GM19397 (cell line): ENCODE measurements at regions not wholly inside any gene's neighbourhood (a gene's known extent, or its start where the extent isn't known, plus 50 kb on each side); places are given as distances from the start of the nearest gene placed in this dataset.

Experiments
- ATAC-seq: cut with Tn5 transposase; IDR thresholded peaks from one replicate; pipeline ENCODE4 v1.9.1; 2021; ENCODE audit warnings: mild to moderate bottlenecking, moderate library complexity; ENCODE audit not compliant: unreplicated experiment

GRCh38 chr12:30440826-30441602, 254.7 kb downstream of the IPO8 start:
- ATAC-seq: no peak

DNA sequence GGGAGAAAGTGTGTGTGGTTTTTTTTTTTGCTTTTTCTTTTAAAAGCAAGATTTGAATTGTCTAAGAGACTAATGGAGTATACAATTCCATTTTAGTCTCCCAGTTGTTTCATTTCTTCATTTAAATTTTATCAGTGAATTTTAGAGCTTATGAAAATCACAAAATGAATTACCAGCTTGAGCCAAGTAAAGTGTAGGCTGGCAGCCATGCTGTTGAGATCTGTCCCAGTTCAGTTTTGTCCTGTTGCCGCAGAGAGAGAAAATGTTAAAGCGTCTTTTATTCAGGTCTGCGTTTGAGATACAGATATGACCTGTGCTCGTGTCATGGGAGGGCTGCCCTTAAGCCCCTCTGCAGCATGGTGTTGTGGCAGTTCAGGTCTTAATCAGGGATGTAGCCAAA, 256.5 kb downstream of the IPO8 start:
- no peak for ATAC-seq

GRCh38 chr12:30438601-30439041, 257.0 kb downstream of the IPO8 start:
- ATAC-seq: no peak

DNA sequence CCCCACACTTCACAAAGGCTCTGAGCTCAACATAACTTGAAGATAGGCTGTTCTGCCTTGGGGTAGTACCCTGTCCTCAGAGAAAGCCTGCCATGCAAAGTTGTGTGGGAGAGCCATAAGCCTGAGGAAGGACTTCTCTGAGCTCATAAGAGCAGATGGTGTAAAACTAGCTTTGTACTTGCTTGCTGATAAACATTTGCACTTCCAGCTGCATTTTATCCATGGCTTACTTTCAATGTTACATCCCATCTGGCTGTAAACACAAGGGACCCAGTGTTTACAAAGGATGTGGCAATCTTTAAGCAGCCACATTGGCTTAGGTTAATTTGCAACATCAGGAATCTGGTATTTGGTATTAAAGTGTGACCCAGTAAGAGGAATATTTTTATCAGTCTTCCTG, 258.1 kb downstream of the IPO8 start:
- no peak for ATAC-seq

- ATAC-seq: no peak
These were observed 258.6 kb downstream of the IPO8 start for GRCh38 chr12:30437044-30437443.

- no peak for ATAC-seq
These were observed 267.6 kb downstream of the IPO8 start for GRCh38 chr12:30428098-30428497.

DNA sequence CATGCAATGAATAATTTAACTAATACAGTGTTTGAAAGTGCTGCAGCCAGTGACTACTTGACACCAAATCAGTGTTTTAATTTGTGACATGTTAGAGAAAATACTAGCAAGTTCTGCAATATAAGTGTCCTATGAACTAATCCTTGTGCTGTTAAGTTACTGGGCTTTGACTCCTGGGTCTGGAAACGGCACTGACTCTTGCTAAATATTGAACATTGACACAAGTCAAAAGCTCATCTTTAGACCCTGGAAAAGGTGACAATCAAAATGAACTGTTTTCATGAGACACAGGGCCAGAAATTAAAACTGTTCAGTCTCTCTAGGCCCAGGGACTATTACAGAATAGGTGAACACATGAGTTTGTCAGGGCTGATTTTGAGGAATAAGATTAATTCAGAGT, 268.1 kb downstream of the IPO8 start:
- ATAC-seq: no peak

- no peak for ATAC-seq
These were observed 270.2 kb downstream of the IPO8 start for GRCh38 chr12:30425445-30425844.

DNA sequence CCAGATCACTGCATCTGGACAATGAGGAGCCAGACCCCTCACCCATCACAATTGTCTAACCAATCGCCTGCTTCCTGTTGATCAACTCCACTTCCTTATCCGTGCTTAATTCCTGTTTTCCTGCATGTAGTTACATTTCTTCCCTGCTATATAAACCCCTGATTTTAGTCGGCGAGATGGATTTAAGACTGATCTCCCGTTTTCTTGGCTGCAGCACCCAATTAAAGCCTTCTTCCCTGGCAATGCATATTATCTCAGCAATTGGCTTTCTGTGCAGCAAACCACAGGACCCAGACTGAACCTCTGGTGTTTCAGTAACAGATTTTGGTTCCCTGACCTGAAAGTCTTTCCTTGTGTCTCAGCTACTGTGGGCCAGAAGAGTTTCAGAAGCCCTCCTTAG, 272.3 kb downstream of the IPO8 start:
- no peak for ATAC-seq

DNA sequence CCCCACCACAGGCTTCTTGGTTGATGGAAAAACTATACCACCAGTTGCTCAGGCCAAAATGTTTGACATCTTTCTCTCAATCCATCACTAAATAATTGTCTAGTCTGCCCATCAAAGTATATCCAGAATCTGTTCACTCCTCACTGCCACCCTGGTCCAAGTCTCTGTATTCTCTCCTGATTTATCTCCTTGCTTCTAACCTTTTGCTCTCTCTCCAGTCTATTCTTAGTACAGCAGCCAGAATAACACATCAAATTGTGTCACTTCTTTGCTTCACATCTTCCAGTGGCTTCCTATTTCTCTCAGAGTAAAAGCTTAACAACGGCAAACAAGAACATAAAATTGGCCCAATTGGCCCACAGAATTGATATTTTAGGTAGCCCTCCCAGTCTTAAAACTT, 272.8 kb downstream of the IPO8 start:
- ATAC-seq: no peak

GRCh38 chr12:30420561-30420960, 275.1 kb downstream of the IPO8 start:
- no peak for ATAC-seq

DNA sequence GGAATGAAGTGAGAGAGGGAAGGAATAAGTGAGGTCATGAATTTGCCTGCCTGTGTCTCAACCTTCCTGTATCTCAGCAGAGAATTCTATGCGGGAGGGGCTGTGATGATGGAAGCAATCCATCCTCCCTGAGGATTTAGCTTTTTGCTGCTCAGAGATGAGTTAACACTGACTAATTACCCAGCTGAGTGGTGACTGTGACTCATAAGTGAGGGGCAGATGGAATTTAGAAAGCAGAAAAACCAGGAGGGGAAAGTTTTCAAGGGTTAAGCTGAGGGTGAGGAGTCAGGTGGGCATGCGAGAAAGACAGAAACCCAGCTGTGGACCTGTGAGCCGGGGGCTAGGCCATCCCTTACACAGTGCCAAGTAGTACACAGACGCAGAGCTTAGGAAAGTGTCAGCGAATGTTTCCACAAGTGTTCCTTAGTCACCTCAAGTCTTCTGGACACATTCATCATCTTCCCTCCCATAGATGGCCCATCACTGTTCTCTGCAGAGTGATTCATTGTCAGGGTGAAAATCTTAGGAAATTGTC, 277.9 kb downstream of the IPO8 start:
- no peak for ATAC-seq

DNA sequence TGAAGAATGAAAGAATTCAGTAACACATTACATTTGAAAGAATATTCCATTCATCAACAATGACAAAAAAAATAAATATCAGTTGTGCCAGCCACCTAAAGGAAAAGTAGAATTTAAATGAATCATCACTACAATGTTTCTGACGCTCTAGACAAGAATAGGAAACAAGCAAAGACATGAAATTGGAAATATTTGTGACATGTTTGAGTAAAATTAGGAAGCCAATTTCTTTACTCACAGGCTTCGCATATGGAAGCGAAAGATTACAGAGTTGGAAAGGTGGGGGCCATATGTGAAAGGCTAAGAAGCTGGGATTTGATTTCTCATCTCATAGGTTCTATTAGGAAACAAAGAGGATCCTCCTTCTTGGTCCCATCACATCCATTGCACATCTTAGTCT, 279.0 kb downstream of the IPO8 start:
- ATAC-seq: no peak

DNA sequence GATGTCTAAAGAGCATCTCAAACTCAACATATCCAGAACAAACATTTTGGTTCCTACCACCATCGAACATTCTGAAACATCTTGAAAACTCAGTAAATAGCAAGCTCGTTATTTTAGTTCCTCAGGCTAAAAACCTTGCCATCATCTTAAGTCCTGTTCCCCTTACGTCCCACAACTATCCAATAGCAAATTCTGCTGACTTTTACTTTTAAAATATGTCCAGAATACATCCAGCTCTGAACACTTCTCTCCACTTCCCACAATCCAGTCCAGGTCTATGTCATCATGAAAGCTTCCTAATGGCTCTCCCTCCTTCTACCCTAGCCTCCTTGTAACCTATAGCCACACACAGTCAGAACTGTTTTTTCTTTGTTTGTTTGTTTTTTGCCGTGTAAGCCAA, 279.9 kb downstream of the IPO8 start:
- no peak for ATAC-seq

DNA sequence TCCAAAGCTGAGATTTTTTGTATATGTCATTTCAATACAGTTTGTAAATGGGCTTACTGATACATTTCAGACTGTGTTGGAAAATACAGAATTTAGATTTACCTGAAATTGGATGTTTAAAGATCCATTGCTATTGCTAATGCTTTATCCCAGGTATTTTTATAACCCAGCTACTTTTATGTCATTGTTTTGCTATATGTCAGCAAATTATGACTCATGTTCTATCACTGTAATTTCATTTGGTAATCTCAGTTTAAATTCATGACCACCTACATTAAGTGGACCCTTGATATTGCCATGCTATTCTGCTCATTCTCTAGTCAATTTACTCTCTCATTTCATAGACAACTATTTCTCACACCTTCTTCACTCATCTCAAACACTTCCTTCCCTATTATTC, 281.2 kb downstream of the IPO8 start:
- no peak for ATAC-seq

GRCh38 chr12:30400349-30400748, 295.3 kb downstream of the IPO8 start:
- no peak for ATAC-seq

GRCh38 chr12:30399859-30400258, 295.8 kb downstream of the IPO8 start:
- ATAC-seq: no peak

GRCh38 chr12:30396576-30396975, 299.1 kb downstream of the IPO8 start:
- no peak for ATAC-seq

DNA sequence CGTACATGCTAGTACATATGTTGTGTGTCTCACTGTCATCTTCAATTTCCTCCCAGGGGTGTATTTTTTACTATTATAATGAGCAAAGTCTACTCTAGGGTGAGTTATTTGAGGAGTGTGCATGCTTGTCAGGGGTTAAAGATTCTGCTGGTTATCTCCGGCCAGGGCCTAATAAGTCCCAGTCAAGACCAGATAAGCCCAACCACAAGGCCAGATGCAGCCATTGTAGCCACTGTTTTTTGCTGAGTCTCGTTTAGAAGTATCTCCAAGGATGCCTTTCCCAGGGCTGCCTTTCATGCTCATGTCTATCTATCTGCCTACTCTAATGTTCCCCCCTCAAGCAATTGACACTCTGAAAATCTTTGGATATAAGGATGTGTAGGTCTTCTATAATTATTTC, 300.5 kb downstream of the IPO8 start:
- ATAC-seq: no peak

- no peak for ATAC-seq
These were observed 303.8 kb downstream of the IPO8 start for GRCh38 chr12:30391766-30392366.

DNA sequence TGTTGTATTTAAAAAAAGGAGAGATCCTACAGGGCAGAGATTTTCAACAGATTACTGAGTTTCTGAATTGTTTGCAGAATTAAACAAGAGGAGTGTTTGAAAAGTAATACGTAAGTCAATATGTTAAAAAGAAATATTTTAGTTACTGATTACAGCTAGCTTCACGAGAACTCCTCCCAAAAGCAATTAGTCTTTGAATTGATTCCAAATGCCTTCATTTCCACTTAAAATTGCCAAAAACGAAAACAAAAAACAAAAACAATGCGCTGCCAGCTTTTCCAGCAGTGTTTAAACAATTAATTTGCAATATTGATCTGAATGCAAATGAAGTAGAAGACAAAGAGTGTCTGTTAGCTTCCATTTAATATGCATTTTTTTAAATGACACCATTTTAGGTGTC, 310.0 kb downstream of the IPO8 start:
- ATAC-seq: no peak

GRCh38 chr12:30384976-30385375, 310.7 kb downstream of the IPO8 start:
- no peak for ATAC-seq
